ENCODE measurements at regions not wholly inside any gene's neighbourhood (a gene's known extent, or its start where the extent isn't known, plus 50 kb on each side); places are given as distances from the start of the nearest gene placed in this dataset.
"Not testable (repeated sequence)": the region's sequence is repeated elsewhere in the genome, so short reads cannot be mapped to it uniquely, and the experiment has no call there.

DNA sequence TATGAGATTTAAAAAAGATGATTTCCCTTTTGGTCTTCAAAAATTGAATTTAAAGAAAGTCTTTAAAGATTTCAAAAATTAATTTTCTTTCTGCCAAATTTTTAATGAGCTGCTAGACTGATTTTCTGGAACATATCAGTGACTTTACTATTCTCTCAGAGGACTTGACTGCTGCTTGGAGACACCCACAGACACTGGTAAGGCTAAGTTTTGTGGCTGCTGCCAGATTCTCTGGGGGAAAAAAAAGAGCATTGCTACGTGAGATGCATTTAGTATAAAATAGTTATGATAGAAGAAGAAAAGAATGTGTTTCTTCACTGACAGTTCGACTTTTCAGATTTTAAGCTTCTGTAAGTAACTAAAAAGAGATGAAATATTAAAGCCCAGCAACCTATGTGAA is 193.3 kb upstream of the GRIN3A start:
- Histone ChIP-seq H3K4me3 (replicated peaks; ENCODE audit: insufficient read depth, low read length) (no peak overlapping the region), H3K27ac (replicated peaks) (no peak overlapping the region), H3K27me3 (ENCODE audit: insufficient read depth, poor library complexity, severe bottlenecking) (no peaks in the 10 kb centered on the region)
- TF ChIP-seq GABPA (IDR thresholded peaks at IDR 0.05; ENCODE audit: low read depth) = no peak
- TF ChIP-seq, protein P1, sequence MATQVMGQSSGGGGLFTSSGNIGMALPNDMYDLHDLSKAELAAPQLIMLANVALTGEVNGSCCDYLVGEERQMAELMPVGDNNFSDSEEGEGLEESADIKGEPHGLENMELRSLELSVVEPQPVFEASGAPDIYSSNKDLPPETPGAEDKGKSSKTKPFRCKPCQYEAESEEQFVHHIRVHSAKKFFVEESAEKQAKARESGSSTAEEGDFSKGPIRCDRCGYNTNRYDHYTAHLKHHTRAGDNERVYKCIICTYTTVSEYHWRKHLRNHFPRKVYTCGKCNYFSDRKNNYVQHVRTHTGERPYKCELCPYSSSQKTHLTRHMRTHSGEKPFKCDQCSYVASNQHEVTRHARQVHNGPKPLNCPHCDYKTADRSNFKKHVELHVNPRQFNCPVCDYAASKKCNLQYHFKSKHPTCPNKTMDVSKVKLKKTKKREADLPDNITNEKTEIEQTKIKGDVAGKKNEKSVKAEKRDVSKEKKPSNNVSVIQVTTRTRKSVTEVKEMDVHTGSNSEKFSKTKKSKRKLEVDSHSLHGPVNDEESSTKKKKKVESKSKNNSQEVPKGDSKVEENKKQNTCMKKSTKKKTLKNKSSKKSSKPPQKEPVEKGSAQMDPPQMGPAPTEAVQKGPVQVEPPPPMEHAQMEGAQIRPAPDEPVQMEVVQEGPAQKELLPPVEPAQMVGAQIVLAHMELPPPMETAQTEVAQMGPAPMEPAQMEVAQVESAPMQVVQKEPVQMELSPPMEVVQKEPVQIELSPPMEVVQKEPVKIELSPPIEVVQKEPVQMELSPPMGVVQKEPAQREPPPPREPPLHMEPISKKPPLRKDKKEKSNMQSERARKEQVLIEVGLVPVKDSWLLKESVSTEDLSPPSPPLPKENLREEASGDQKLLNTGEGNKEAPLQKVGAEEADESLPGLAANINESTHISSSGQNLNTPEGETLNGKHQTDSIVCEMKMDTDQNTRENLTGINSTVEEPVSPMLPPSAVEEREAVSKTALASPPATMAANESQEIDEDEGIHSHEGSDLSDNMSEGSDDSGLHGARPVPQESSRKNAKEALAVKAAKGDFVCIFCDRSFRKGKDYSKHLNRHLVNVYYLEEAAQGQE (IDR thresholded peaks at IDR 0.05; ENCODE audit: insufficient replicate concordance, low read depth) = no peak
- TF ChIP-seq SPI1 (IDR thresholded peaks at IDR 0.05; ENCODE audit: borderline replicate concordance, low read depth) = no peak
- TF ChIP-seq, protein P2, sequence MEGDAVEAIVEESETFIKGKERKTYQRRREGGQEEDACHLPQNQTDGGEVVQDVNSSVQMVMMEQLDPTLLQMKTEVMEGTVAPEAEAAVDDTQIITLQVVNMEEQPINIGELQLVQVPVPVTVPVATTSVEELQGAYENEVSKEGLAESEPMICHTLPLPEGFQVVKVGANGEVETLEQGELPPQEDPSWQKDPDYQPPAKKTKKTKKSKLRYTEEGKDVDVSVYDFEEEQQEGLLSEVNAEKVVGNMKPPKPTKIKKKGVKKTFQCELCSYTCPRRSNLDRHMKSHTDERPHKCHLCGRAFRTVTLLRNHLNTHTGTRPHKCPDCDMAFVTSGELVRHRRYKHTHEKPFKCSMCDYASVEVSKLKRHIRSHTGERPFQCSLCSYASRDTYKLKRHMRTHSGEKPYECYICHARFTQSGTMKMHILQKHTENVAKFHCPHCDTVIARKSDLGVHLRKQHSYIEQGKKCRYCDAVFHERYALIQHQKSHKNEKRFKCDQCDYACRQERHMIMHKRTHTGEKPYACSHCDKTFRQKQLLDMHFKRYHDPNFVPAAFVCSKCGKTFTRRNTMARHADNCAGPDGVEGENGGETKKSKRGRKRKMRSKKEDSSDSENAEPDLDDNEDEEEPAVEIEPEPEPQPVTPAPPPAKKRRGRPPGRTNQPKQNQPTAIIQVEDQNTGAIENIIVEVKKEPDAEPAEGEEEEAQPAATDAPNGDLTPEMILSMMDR (IDR thresholded peaks at IDR 0.05; ENCODE audit: insufficient read depth, low read length) = no peak
- TF ChIP-seq POLR2AphosphoS5 (IDR thresholded peaks at IDR 0.05; ENCODE audit: low read depth) = no peak
- no peak for DNase-seq (ENCODE audit: low read depth in 1 of 2, low spot score in 1 of 2)

DNA sequence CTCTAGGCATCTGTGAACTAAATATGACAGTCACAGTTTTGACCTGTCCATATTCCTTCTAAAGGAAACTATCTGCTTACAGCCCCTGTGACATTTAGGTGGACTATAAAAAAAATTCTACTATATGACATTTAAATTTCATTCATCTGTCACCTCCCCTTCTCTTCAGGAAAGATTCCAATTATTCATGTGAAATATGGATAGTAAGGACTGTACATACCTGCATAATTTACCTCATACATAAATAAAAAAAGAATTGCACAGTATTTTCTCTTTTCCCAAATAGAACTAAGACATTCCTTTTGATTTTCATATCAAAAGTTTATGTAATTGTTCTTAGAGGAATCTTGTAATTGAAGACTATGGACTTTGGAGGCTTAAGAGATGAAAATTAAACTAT is 192.3 kb upstream of the GRIN3A start:
- DNase-seq (ENCODE audit: low read depth in 1 of 2, low spot score in 1 of 2) = no peak
- TF ChIP-seq GABPA (IDR thresholded peaks at IDR 0.05; ENCODE audit: low read depth) = no peak
- TF ChIP-seq, protein P2 (IDR thresholded peaks at IDR 0.05; ENCODE audit: insufficient read depth, low read length) = no peak
- TF ChIP-seq POLR2AphosphoS5 (IDR thresholded peaks at IDR 0.05; ENCODE audit: low read depth) = no peak
- TF ChIP-seq, protein P1 (IDR thresholded peaks at IDR 0.05; ENCODE audit: insufficient replicate concordance, low read depth) = no peak
- no peak for TF ChIP-seq SPI1 (IDR thresholded peaks at IDR 0.05; ENCODE audit: borderline replicate concordance, low read depth)
- H3K27ac ChIP-seq (replicated peaks) = no peak overlapping the region
- no peaks in the 10 kb centered on the region for H3K27me3 ChIP-seq (ENCODE audit: insufficient read depth, poor library complexity, severe bottlenecking)
- no peak overlapping the region for H3K4me3 ChIP-seq (replicated peaks; ENCODE audit: insufficient read depth, low read length)

DNA sequence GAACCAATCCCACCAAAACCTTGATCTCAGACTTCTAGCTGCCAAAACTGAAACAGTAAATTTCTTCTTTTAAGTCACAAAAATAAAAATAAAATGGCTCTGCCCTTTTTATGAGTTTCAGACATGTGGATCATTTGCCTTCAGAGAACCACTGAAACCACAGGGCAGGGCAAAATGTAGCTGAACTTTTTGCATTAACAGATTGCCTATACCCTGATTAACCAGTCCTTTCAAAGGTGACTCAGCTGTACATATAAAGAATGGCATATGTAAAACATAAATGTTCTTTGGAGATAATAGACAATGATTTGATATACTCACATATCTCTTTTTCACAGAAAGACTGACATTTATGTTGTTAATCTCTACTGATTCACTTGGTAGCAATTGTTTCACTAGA is 187.1 kb upstream of the GRIN3A start:
- no peak for DNase-seq (ENCODE audit: low read depth in 1 of 2, low spot score in 1 of 2)
- TF ChIP-seq, protein P2 (IDR thresholded peaks at IDR 0.05; ENCODE audit: insufficient read depth, low read length) = no peak
- TF ChIP-seq SPI1 (IDR thresholded peaks at IDR 0.05; ENCODE audit: borderline replicate concordance, low read depth) = no peak
- Histone ChIP-seq H3K4me3 (replicated peaks; ENCODE audit: insufficient read depth, low read length) (no peak overlapping the region), H3K27me3 (ENCODE audit: insufficient read depth, poor library complexity, severe bottlenecking) (no peaks in the 10 kb centered on the region), H3K27ac (replicated peaks) (no peak overlapping the region)

DNA sequence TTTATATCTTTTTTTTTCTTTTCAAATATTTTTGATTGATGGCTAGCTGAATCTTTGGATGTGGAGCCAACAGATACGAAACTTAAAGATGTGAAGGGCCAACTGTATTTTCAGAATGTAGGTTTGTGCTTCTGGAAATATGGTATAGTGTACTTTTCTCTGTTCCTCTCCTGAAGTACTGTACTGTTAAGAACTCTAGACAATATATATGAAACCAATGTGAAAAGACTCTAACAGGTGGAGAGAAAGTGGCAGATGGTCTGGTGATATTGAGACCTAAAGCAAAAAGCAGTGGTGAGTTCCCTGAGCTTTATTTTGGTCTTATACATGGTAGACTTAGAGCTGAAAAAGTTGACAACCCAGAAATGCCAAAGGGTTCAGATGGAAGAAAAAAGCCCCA is 185.0 kb upstream of the GRIN3A start:
- TF ChIP-seq POLR2AphosphoS5 (IDR thresholded peaks at IDR 0.05; ENCODE audit: low read depth) (no peak), SPI1 (IDR thresholded peaks at IDR 0.05; ENCODE audit: borderline replicate concordance, low read depth) (no peak), GABPA (IDR thresholded peaks at IDR 0.05; ENCODE audit: low read depth) (no peak)
- TF ChIP-seq, protein P1 (IDR thresholded peaks at IDR 0.05; ENCODE audit: insufficient replicate concordance, low read depth) = no peak
- TF ChIP-seq, protein P2 (IDR thresholded peaks at IDR 0.05; ENCODE audit: insufficient read depth, low read length) = no peak
- no peak overlapping the region for H3K4me3 ChIP-seq (replicated peaks; ENCODE audit: insufficient read depth, low read length)
- H3K27me3 ChIP-seq (ENCODE audit: insufficient read depth, poor library complexity, severe bottlenecking) = no peaks in the 10 kb centered on the region
- H3K27ac ChIP-seq (replicated peaks) = no peak overlapping the region
- no peak for DNase-seq (ENCODE audit: low read depth in 1 of 2, low spot score in 1 of 2)

DNA sequence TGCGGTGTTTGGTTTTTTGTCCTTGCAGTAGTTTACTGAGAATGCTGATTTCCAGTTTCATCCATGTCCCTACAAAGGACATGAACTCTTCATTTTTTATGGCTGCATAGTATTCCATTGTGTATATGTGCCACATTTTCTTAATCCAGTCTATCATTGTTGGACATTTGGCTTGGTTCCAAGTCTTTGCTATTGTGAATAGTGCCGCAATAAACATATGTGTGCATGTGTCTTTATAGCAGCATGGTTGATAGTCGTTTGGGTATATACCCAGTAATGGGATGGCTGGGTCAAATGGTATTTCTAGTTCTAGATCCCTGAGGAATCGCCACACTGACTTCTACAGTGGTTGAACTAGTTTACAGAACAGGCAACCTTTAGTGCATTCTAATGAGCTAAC is 178.5 kb upstream of the GRIN3A start:
- not testable (repeated sequence) for H3K4me3 ChIP-seq (replicated peaks; ENCODE audit: insufficient read depth, low read length); DNase-seq (ENCODE audit: low read depth in 1 of 2, low spot score in 1 of 2); H3K27ac ChIP-seq (replicated peaks); H3K27me3 ChIP-seq (ENCODE audit: insufficient read depth, poor library complexity, severe bottlenecking)
